ENCODE measurements at regions not wholly inside any gene's neighbourhood (a gene's known extent, or its start where the extent isn't known, plus 50 kb on each side); places are given as distances from the start of the nearest gene placed in this dataset.

GRCh38 chr1:73727036-73727435, 470.9 kb downstream of the LRRIQ3 start:
- DNase-seq (ENCODE audit: low spot score): no peak
- Mint-ChIP-seq H3K36me3 (ENCODE audit: low read depth) (no peaks in the 10 kb centered on the region), H3K27ac (no peak overlapping the region), H3K4me3 (no peak overlapping the region), H3K27me3 (ENCODE audit: insufficient read depth, low read depth, poor library complexity) (peaks cover 2% of the 10 kb centered on the region), H3K4me1 (peaks cover 4% of the 10 kb centered on the region; the same call in 2 of the 3 replicates), H3K9me3 (no peaks in the 10 kb centered on the region)
- no peaks in the 10 kb centered on the region for H3K79me2 ChIP-seq (replicated peaks; ENCODE audit: insufficient read depth)
- no peaks in the 10 kb centered on the region for H3K36me3 ChIP-seq (ENCODE audit: insufficient read depth)
- H2AFZ ChIP-seq: no peak overlapping the region
- ATAC-seq: no peak
- H4K20me1 ChIP-seq (replicated peaks; ENCODE audit: insufficient read depth): no peaks in the 10 kb centered on the region
- H3F3A ChIP-seq (replicated peaks; ENCODE audit: low read depth): no peaks in the 10 kb centered on the region
- no peak overlapping the region for H3K27ac ChIP-seq (ENCODE audit: low read depth)
- peaks cover 6% of the 10 kb centered on the region; the same call in 1 of the 2 replicates for H3K4me1 ChIP-seq (ENCODE audit: insufficient read depth)
- no peaks in the 10 kb centered on the region for H3K27me3 ChIP-seq (ENCODE audit: insufficient read depth)
- TF ChIP-seq NANOG (IDR thresholded peaks at IDR 0.05; ENCODE audit: borderline replicate concordance): no peak
- peaks cover 8% of the 10 kb centered on the region; the same call in 1 of the 2 replicates for H3K9me2 ChIP-seq (ENCODE audit: insufficient read depth)
- no peak overlapping the region for H3K4me3 ChIP-seq
- no peak overlapping the region for H3K4me2 ChIP-seq

- no peaks in the 10 kb centered on the region for H3K79me2 ChIP-seq (replicated peaks; ENCODE audit: insufficient read depth)
- Mint-ChIP-seq H3K27ac (no peak overlapping the region), H3K36me3 (ENCODE audit: low read depth) (no peaks in the 10 kb centered on the region), H3K9me3 (peaks cover 2% of the 10 kb centered on the region; the same call in 1 of the 3 replicates), H3K27me3 (ENCODE audit: insufficient read depth, low read depth, poor library complexity) (peaks cover 4% of the 10 kb centered on the region), H3K4me3 (no peak overlapping the region), H3K4me1 (no peaks in the 10 kb centered on the region; the same call in 1 of the 3 replicates)
- H3K4me3 ChIP-seq: no peak overlapping the region
- H3K4me2 ChIP-seq: no peak overlapping the region
- no peak overlapping the region for H2AFZ ChIP-seq
- ATAC-seq (no peak), DNase-seq (ENCODE audit: low spot score) (no peak)
- no peak overlapping the region for H3K27ac ChIP-seq (ENCODE audit: low read depth)
- H4K20me1 ChIP-seq (replicated peaks; ENCODE audit: insufficient read depth): no peaks in the 10 kb centered on the region
- no peak for TF ChIP-seq ZNF114 (CRISPR knock-in tag; IDR thresholded peaks at IDR 0.05)
- no peak for TF ChIP-seq STAT1 (IDR thresholded peaks at IDR 0.05; ENCODE audit: unreplicated experiment)
- no peak for TF ChIP-seq EZH2phosphoT487 (IDR thresholded peaks at IDR 0.05; ENCODE audit: unreplicated experiment)
- no peak for TF ChIP-seq NANOG (IDR thresholded peaks at IDR 0.05; ENCODE audit: borderline replicate concordance)
- no peak for TF ChIP-seq REST (IDR thresholded peaks at IDR 0.05; ENCODE audit: unreplicated experiment)
- TF ChIP-seq CREB1 (CRISPR knock-in tag; IDR thresholded peaks at IDR 0.05; ENCODE audit: low read depth): no peak
- TF ChIP-seq POLR2AphosphoS5 (IDR thresholded peaks at IDR 0.05; ENCODE audit: low read depth): no peak
- no peak for TF ChIP-seq JUNB (IDR thresholded peaks at IDR 0.05; ENCODE audit: unreplicated experiment)
- TF ChIP-seq EZH2 (IDR thresholded peaks at IDR 0.05; ENCODE audit: low read depth, unreplicated experiment): no peak
- no peak for TF ChIP-seq ZNF462 (CRISPR knock-in tag; IDR thresholded peaks at IDR 0.05)
- H3F3A ChIP-seq (replicated peaks; ENCODE audit: low read depth): no peaks in the 10 kb centered on the region
- no peaks in the 10 kb centered on the region for H3K27me3 ChIP-seq (ENCODE audit: insufficient read depth)
- H3K4me1 ChIP-seq (ENCODE audit: insufficient read depth): no peaks in the 10 kb centered on the region
- no peaks in the 10 kb centered on the region for H3K36me3 ChIP-seq (ENCODE audit: insufficient read depth)
- H3K9me2 ChIP-seq (ENCODE audit: insufficient read depth): peaks cover 10% of the 10 kb centered on the region; the same call in 1 of the 2 replicates
Observed at GRCh38 chr1:73722055-73722454, 475.9 kb downstream of the LRRIQ3 start.

Measured in GM23338 (cell line).